ENCODE measurements at regions not wholly inside any gene's neighbourhood (a gene's known extent, or its start where the extent isn't known, plus 50 kb on each side); places are given as distances from the start of the nearest gene placed in this dataset.
"Not testable (repeated sequence)": the region's sequence is repeated elsewhere in the genome, so short reads cannot be mapped to it uniquely, and the experiment has no call there.

DNA sequence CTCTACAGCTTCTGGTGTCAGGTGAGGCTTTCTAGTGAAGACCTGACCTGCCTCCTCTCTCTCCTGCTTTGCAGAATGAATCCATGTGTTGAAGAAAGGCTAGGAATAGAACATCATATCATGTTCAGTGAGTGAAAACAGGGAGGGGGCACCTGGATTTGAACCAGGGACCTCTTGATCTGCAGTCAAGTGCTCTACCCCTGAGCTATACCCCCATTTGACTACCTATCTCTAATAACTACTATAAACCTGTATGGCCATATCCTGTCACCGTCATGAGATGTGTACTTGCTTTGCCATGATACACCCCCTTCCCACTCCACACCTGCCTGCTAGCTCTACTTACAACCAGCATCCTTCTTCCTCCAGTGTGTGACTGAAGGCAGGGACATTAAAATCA is 91.3 kb upstream of the ZNF746 start:
- no peak for DNase-seq (ENCODE audit: low read depth)
- TF ChIP-seq, protein P1, sequence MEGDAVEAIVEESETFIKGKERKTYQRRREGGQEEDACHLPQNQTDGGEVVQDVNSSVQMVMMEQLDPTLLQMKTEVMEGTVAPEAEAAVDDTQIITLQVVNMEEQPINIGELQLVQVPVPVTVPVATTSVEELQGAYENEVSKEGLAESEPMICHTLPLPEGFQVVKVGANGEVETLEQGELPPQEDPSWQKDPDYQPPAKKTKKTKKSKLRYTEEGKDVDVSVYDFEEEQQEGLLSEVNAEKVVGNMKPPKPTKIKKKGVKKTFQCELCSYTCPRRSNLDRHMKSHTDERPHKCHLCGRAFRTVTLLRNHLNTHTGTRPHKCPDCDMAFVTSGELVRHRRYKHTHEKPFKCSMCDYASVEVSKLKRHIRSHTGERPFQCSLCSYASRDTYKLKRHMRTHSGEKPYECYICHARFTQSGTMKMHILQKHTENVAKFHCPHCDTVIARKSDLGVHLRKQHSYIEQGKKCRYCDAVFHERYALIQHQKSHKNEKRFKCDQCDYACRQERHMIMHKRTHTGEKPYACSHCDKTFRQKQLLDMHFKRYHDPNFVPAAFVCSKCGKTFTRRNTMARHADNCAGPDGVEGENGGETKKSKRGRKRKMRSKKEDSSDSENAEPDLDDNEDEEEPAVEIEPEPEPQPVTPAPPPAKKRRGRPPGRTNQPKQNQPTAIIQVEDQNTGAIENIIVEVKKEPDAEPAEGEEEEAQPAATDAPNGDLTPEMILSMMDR (IDR thresholded peaks at IDR 0.05; ENCODE audit: insufficient read depth, low read length) = no peak
- H3K4me3 ChIP-seq (ENCODE audit: low read depth, low read length) = no peak overlapping the region

DNA sequence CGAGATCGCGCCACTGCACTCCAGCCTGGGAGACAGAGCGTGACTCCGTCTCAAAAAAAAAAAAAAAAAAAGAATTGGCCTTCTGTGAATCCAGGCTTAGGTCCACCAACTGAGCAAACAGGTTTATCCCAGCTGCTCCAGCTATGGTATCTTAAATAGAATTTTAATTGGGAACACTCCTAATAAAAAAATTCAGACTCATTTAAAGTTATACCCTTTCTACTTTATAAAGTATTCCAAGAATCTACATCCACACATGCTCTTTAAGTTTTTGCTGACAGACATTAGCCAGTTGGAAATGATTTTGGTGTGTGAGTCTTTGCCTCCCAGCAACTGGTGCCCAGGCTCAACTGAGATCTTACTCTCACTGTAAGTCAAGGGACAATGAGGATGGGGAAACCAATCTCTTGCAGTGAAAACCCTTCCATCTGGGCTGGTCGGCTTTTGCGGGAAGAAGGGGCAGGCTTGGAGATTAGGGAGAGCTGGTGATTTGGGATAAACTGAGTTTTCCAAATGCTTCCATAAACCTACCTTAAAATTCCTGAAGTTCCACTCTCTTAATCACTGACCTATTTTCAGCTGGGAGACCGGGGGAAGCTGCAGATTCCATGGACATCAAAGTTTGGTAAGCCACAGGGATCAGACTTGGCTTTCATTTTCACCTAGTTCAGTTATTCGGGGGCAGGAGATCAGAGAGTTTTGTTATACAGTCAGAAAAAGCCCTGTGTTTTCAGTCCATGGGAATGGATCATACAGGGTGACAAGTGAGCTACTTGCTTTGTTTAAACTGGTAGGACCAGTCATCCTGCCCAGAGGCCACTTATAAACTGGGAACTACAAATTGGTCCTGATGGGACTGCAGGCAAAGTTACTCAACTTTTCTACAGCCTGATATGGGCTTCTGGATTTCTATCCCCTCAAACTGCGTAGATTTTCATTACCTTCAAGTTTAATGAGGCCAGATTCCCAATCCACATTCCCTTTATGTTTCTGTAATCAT is 89.3 kb upstream of the ZNF746 start:
- DNase-seq (ENCODE audit: low read depth) = no peak
- H3K4me3 ChIP-seq (ENCODE audit: low read depth, low read length) = no peak overlapping the region
- TF ChIP-seq, protein P1 (IDR thresholded peaks at IDR 0.05; ENCODE audit: insufficient read depth, low read length) = no peak

DNA sequence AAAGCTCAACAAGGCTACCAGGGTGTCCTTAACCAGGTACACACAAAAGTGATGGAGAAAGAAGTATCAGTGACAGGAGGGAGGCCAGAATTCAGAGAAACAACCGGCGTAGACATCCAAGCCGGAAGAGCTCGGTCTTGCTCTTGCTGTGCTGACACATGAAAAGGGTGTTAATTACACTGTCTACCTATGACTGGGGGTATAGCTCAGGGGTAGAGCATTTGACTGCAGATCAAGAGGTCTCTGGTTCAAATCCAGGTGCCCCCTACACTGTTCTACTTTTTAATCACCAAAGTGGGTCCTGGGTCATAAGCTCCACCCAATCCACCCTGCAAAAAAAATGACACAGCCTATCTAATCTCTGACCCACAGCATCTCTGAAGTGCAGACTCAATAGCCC is 86.9 kb upstream of the ZNF746 start:
- TF ChIP-seq, protein P1 (IDR thresholded peaks at IDR 0.05; ENCODE audit: insufficient read depth, low read length) = no peak
- no peak for DNase-seq (ENCODE audit: low read depth)
- H3K4me3 ChIP-seq (ENCODE audit: low read depth, low read length) = no peak overlapping the region

DNA sequence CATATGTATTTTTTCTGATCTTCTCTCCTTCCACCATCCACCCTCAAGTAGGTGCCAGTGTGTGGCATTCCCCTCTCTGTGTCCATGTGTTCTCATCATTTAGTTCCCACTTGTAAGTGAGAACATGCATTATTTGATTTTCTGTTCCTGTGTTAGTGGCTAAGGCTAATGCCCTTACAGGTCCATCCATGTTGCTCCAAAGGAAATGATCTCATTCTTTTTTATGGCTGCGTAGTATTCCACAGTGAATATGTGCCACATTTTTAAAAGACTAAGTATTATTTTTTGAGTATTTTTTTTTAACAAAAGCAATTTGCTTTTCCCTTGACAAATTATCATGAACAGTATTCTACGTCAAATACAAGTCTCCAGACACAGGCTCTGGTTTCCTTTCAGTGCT is 86.4 kb upstream of the ZNF746 start:
- DNase-seq (ENCODE audit: low read depth) = no peak
- no peak overlapping the region for H3K4me3 ChIP-seq (ENCODE audit: low read depth, low read length)
- TF ChIP-seq, protein P1 (IDR thresholded peaks at IDR 0.05; ENCODE audit: insufficient read depth, low read length) = no peak

DNA sequence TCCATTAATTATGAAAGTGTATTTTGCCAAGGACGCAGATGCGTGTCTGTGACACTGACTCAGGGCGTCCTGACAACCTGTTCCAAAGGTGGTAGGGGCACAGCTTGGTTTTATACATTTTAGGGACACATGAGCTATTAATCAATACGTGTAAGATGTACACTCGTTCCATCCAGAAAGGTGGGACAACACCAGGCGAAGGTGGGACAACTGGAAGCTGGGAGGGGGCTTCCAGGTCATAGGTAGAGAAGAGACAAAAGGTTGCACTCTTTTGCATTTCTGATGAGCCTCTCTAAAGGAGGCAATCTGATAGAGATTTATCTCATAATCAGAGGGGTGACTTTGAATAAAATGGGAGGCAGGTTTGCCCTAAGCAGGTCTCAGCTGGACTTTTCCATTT is 82.7 kb upstream of the ZNF746 start:
- no peak for DNase-seq (ENCODE audit: low read depth)
- no peak overlapping the region for H3K4me3 ChIP-seq (ENCODE audit: low read depth, low read length)
- TF ChIP-seq, protein P1 (IDR thresholded peaks at IDR 0.05; ENCODE audit: insufficient read depth, low read length) = no peak

DNA sequence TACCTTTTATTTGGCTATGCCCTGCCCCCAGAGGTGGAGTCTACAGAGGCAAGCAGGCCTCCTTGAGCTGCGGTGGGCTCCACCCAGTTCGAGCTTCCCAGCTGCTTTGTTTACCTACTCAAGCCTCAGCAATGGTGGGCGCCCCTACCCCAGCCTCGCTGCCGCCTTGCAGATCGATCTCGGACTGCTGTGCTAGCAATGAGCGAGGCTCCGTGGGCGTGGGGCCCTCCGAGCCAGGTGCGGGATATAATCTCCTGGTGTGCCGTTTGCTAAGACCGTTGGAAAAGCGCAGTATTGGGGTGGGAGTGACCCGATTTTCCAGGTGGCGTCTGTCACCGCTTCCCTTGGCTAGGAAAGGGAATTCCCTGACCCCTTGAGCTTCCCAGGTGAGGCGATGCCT is 81.8 kb upstream of the ZNF746 start:
- DNase-seq (ENCODE audit: low read depth) = not testable (repeated sequence)

DNA sequence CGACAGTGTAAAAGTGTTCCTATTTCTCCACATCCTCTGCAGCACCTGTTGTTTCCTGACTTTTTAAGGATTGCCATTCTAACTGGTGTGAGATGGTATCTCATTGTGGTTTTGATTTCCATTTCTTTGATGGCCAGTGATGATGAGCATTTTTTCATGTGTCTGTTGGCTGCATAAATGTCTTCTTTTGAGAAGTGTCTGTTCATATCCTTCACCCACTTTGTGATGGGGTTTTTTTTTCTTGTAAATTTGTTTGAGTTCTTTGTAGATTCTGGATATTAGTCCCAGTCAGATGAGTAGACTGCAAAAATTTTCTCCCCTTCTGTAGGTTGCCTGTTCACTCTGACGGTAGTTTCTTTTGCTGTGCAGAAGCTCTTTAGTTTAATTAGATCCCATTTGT is 76.8 kb upstream of the ZNF746 start:
- DNase-seq (ENCODE audit: low read depth); H3K4me3 ChIP-seq (ENCODE audit: low read depth, low read length): not testable (repeated sequence)

More for the DNA sequence above, 81.8 kb upstream of the ZNF746 start:
- H3K4me3 ChIP-seq (ENCODE audit: low read depth, low read length) = not testable (repeated sequence)

DNA sequence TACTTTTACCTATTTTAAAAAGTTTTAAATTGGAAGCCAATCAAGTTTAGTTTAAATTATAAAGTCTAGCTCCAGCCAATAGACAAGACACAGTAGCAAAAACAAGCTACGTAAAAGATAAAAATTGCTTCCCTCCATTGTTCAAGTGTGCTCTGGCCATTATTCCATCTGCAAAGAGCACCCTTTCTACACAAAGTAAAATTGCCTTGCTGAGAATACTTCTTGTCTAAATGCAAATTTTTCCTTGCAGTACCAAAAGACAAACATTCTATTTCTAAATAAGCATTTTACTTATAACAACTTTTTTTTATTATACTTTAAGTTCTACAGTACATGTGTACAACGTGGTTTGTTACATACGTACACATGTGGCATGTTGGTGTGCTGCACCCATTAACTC is 75.9 kb upstream of the ZNF746 start:
- TF ChIP-seq, protein P1 (IDR thresholded peaks at IDR 0.05; ENCODE audit: insufficient read depth, low read length) = no peak
- no peak for DNase-seq (ENCODE audit: low read depth)
- no peak overlapping the region for H3K4me3 ChIP-seq (ENCODE audit: low read depth, low read length)

DNA sequence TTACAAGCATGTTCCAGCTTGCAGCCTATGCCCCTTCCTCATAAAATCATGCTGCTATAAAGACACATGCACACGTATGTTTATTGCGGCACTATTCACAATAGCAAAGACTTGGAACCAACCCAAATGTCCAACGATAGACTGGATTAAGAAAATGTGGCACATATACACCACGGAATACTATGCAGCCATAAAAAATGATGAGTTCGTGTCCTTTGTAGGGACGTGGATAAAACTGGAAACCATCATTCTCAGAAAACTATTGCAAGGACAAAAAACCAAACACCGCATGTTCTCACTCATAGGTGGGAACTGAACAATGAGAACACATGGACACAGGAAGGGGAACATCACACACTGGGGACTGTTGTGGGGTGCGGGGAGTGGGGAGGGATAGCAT is 75.3 kb upstream of the ZNF746 start:
- DNase-seq (ENCODE audit: low read depth); H3K4me3 ChIP-seq (ENCODE audit: low read depth, low read length): not testable (repeated sequence)

All from fibroblast of the aortic adventitia (primary cell).